Smooth muscle cell (in vitro differentiated cells): ENCODE measurements at regions not wholly inside any gene's neighbourhood (a gene's known extent, or its start where the extent isn't known, plus 50 kb on each side); places are given as distances from the start of the nearest gene placed in this dataset.
"Not testable (repeated sequence)": the region's sequence is repeated elsewhere in the genome, so short reads cannot be mapped to it uniquely, and the experiment has no call there.

ENCODE experiments used
- DNase-seq: peaks from one replicate; lab custom pipeline; 2025; ENCODE audit not compliant: unreplicated experiment; lab: John Stamatoyannopoulos, UW
- H2AFZ ChIP-seq: fragments of 200-600 bp; sonication (generic); 2 replicates; pipeline ENCODE4 v1.6.0; 2016; ENCODE audit warnings: antibody characterized with exemption, low read depth, mild to moderate bottlenecking
- H3F3A ChIP-seq: fragments of 200-600 bp; sonication (generic); 2 replicates; pipeline ENCODE4 v1.6.0; 2017; ENCODE audit warnings: antibody characterized with exemption, low read depth
- H3K27ac ChIP-seq: fragments of 200-600 bp; sonication (generic); 2 replicates; pipeline ENCODE4 v1.5.1; 2016; ENCODE audit warnings: low read depth, mild to moderate bottlenecking
- H3K27me3 ChIP-seq: fragments of 200-600 bp; sonication (generic); 2 replicates; pipeline ENCODE4 v1.6.1; 2016; ENCODE audit warnings: low read depth, mild to moderate bottlenecking
- H3K36me3 ChIP-seq: fragments of 200-600 bp; sonication (generic); 2 replicates; pipeline ENCODE4 v1.5.1; 2016; ENCODE audit warnings: low read depth
- H3K4me1 ChIP-seq: fragments of 200-600 bp; sonication (generic); 2 replicates; pipeline ENCODE4 v1.5.1; 2016; ENCODE audit warnings: low read depth
- H3K4me2 ChIP-seq: fragments of 200-600 bp; sonication (generic); 2 replicates; pipeline ENCODE4 v1.6.0; 2016; ENCODE audit warnings: mild to moderate bottlenecking
- H3K4me3 ChIP-seq: fragments of 200-600 bp; sonication (generic); 2 replicates; pipeline ENCODE4 v1.5.1; 2016; ENCODE audit warnings: mild to moderate bottlenecking
- H3K79me2 ChIP-seq: fragments of 200-600 bp; sonication (generic); 2 replicates; pipeline ENCODE4 v1.6.0; 2016; ENCODE audit warnings: low read depth, mild to moderate bottlenecking
- H3K9ac ChIP-seq: fragments of 200-600 bp; sonication (generic); 2 replicates; pipeline ENCODE4 v1.6.0; 2016; ENCODE audit warnings: low read depth
- H3K9me3 ChIP-seq: fragments of 200-600 bp; sonication (generic); replicated peaks from 2 replicates; pipeline ENCODE4 v1.5.1; 2016; ENCODE audit warnings: low read depth
- H4K20me1 ChIP-seq: fragments of 200-600 bp; sonication (generic); 2 replicates; pipeline ENCODE4 v1.6.0; 2016; ENCODE audit warnings: low read depth
- WGBS: methylation state at CpG from one replicate; pipeline ENCODE4 v1.1.7; 2016; ENCODE audit warnings: low lambda C conversion rate; 5-methylcytosine and 5-hydroxymethylcytosine counted together
- TF ChIP-seq, protein P1 (sequence below): fragments of 200-600 bp; sonication (generic); IDR thresholded peaks from 2 replicates; pipeline ENCODE4 v1.5.1; 2017; ENCODE audit warnings: borderline replicate concordance, mild to moderate bottlenecking, antibody characterized with exemption; ENCODE audit not compliant: insufficient read depth, poor library complexity, severe bottlenecking

DNA sequence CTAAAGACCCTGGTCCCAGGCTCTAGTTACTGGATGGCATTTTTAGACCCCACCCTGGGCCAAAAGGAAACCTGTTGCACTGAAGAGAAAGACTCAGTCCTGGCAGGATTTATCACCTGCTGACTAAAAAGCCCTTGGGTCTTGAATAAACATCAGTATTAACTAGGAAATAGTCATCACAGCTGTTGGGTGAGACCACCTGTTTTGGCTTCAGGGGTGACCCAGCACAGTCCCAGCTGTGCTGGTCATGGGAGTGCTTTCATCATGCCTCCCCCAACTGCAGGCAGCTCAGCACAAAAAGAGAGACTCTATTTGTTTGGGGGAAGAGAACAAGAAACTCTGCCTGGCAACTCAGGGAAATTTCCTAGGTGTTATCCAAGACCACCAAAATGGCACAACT is 903.2 kb downstream of the C4orf33 start:
- H3K9me3 ChIP-seq, result no peaks in the 10 kb centered on the region
- TF ChIP-seq, protein P1, sequence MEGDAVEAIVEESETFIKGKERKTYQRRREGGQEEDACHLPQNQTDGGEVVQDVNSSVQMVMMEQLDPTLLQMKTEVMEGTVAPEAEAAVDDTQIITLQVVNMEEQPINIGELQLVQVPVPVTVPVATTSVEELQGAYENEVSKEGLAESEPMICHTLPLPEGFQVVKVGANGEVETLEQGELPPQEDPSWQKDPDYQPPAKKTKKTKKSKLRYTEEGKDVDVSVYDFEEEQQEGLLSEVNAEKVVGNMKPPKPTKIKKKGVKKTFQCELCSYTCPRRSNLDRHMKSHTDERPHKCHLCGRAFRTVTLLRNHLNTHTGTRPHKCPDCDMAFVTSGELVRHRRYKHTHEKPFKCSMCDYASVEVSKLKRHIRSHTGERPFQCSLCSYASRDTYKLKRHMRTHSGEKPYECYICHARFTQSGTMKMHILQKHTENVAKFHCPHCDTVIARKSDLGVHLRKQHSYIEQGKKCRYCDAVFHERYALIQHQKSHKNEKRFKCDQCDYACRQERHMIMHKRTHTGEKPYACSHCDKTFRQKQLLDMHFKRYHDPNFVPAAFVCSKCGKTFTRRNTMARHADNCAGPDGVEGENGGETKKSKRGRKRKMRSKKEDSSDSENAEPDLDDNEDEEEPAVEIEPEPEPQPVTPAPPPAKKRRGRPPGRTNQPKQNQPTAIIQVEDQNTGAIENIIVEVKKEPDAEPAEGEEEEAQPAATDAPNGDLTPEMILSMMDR, result no peak

DNA sequence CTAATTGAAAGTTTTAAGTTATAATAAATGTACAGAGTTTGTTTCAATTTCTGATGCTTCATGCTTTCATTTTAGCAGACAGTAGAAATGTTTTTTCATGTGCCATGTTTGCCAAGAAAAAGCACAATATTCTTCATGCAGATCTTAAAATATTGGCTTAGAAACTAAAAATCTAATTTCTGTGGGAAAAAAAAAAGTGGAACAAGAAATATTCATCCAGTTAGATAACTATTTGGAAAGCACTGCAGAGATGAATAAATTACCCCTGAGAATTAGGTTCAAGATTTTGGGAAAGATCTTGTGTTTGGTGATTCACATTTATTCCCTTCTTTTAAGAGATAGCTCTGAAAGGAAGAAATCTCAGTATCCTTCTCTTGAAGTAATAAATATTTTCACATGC is 912.5 kb downstream of the C4orf33 start:
- Histone ChIP-seq H3F3A (no peaks in the 10 kb centered on the region), H3K4me3 (no peak overlapping the region), H3K36me3 (no peaks in the 10 kb centered on the region), H2AFZ (no peak overlapping the region), H3K4me1 (no peaks in the 10 kb centered on the region), H3K79me2 (no peaks in the 10 kb centered on the region), H4K20me1 (no peaks in the 10 kb centered on the region), H3K9ac (no peak overlapping the region), H3K27me3 (no peaks in the 10 kb centered on the region), H3K4me2 (no peak overlapping the region), H3K27ac (no peak overlapping the region), H3K9me3 (no peaks in the 10 kb centered on the region)
- TF ChIP-seq, protein P1, result no peak
- no peak for DNase-seq

More for the DNA sequence above, 903.2 kb downstream of the C4orf33 start:
- Histone ChIP-seq H2AFZ (no peak overlapping the region), H3K36me3 (no peaks in the 10 kb centered on the region), H3K27ac (no peak overlapping the region), H3K4me3 (no peak overlapping the region), H3K4me2 (no peak overlapping the region), H3K27me3 (no peaks in the 10 kb centered on the region), H4K20me1 (no peaks in the 10 kb centered on the region), H3K4me1 (no peaks in the 10 kb centered on the region), H3F3A (no peaks in the 10 kb centered on the region), H3K9ac (no peak overlapping the region), H3K79me2 (no peaks in the 10 kb centered on the region)
- no peak for DNase-seq

DNA sequence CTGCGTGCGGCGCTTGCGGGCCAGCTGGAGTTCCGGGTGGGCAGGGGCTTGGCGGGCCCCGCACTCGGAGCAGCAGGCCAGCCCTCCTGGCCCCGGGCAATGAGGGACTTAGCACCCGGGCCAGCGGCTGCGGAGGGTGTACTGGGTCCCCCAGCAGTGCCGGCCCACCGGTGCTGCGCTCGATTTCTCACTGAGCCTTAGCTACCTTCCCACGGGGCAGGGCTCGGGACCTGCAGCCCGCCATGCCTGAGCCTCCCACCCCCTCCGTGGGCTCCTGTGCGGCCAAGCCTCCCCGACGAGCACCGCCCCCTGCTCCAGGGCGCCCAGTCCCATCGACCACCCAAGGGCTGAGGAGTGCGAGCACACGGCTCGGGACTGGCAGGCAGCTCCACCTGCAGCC is 916.9 kb downstream of the C4orf33 start:
- not testable (repeated sequence) for H3K36me3 ChIP-seq, H2AFZ ChIP-seq, H3K79me2 ChIP-seq, H3K4me2 ChIP-seq, H3K9me3 ChIP-seq, H3F3A ChIP-seq, DNase-seq, H3K27ac ChIP-seq, H3K9ac ChIP-seq, H3K27me3 ChIP-seq, H3K4me3 ChIP-seq, H3K4me1 ChIP-seq, H4K20me1 ChIP-seq
- WGBS, result 99% methylated on average over 13 of the region's 29 CpGs

DNA sequence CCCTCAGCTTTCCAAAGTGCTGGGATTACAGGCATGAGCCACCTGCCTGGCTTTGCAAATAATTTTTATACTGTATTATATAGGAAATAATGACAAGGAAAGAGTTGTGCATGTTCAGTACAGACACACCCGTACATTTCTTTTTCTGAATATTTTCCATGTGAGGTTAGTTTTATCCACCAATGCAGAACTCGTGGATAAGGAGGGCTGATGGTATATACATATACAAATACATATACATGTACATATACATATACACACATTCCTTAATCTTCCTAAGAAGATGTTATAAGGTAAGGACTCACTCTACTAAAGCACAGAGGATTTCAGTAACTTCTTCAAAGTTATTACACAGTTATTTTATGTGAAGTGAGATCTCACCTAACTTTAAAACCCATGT is 925.8 kb downstream of the C4orf33 start:
- no peaks in the 10 kb centered on the region for H4K20me1 ChIP-seq
- H3K4me2 ChIP-seq, result no peak overlapping the region
- peaks cover 3% of the 10 kb centered on the region for H3K27me3 ChIP-seq
- H3K9ac ChIP-seq, result no peak overlapping the region
- no peaks in the 10 kb centered on the region for H3K36me3 ChIP-seq
- no peak overlapping the region for H2AFZ ChIP-seq
- no peak overlapping the region for H3K4me3 ChIP-seq
- no peaks in the 10 kb centered on the region for H3K79me2 ChIP-seq
- WGBS, result 84% methylated on average over 2 of the region's 2 CpGs
- TF ChIP-seq, protein P1, result no peak
- no peak for DNase-seq
- H3K27ac ChIP-seq, result no peak overlapping the region
- H3F3A ChIP-seq, result no peaks in the 10 kb centered on the region
- no peaks in the 10 kb centered on the region for H3K9me3 ChIP-seq
- peaks cover 22% of the 10 kb centered on the region for H3K4me1 ChIP-seq
